ENCODE measurements at regions not wholly inside any gene's neighbourhood (a gene's known extent, or its start where the extent isn't known, plus 50 kb on each side); places are given as distances from the start of the nearest gene placed in this dataset.

- WGBS, 2 experiments (ENCODE audit: extremely low coverage in 1 of 2, insufficient coverage in 1 of 2, insufficient read length in 1 of 2, insufficient replicate concordance in 2 of 2, low coverage in 1 of 2, low lambda C conversion rate in 2 of 2, missing lambda C conversion rate in 1 of 2): 94% methylated on average over 2 of the region's 2 CpGs; no CpG with 5 or more reads in 1 of the 2 experiments
- no peaks in the 10 kb centered on the region for H3K4me1 ChIP-seq (replicated peaks in 1 of 4; ENCODE audit: control insufficient read depth in 3 of 4, insufficient read depth in 4 of 4, low read length in 3 of 4)
- ChIA-PET POLR2A (ENCODE audit: partially characterized antibody) (no interaction called here), CTCF (ENCODE audit: partially characterized antibody) (interaction anchor here (0.8 to 1.5 kb wide), 4 partner anchors 10 to 39 kb away, joined by 3 to 4 read pairs (median 3); no protein-coding TSS in a partner anchor)
- TF ChIP-seq RFX5 (IDR thresholded peaks at IDR 0.05; ENCODE audit: borderline replicate concordance, low read depth, low read length) (no peak), SP4 (IDR thresholded peaks at IDR 0.05; ENCODE audit: low read length) (no peak), TAF1 (IDR thresholded peaks at IDR 0.05; ENCODE audit: low read depth, low read length) (no peak), RNF2 (IDR thresholded peaks at IDR 0.05; ENCODE audit: borderline replicate concordance, low read depth, low read length, missing control alignments, poor library complexity, severe bottlenecking) (no peak)
- no peak overlapping the region for H4K91ac ChIP-seq (replicated peaks; ENCODE audit: insufficient read length, low read length)
- H3K56ac ChIP-seq (replicated peaks; ENCODE audit: insufficient read length, low read depth, low read length): no peak overlapping the region
- no peak overlapping the region for H3K9ac ChIP-seq (replicated peaks in 1 of 4; ENCODE audit: extremely low read depth in 1 of 4, low read depth in 3 of 4, low read length in 3 of 4)
- H4K20me1 ChIP-seq (replicated peaks in 1 of 2; ENCODE audit: control insufficient read depth in 1 of 2, insufficient read depth in 2 of 2, low read length in 2 of 2): no peaks in the 10 kb centered on the region
- FAIRE-seq: no peak
- DNase-seq (ENCODE audit: low read depth in 1 of 2, low spot score in 2 of 2): no peak
- no peak overlapping the region for H4K8ac ChIP-seq (ENCODE audit: extremely low read depth, insufficient read depth, low read length)
- H3K4ac ChIP-seq (replicated peaks; ENCODE audit: insufficient read length, low read depth, low read length): no peak overlapping the region
- H3K14ac ChIP-seq (ENCODE audit: insufficient read length): no peak overlapping the region
- no peaks in the 10 kb centered on the region for H3K9me3 ChIP-seq (ENCODE audit: insufficient read depth in 2 of 2, low read depth in 1 of 2, low read length in 1 of 2)
- H3K79me1 ChIP-seq (ENCODE audit: low read depth, low read length): no peaks in the 10 kb centered on the region
- no peak overlapping the region for H2BK12ac ChIP-seq (ENCODE audit: low read depth, low read length)
- no peak overlapping the region for H4K5ac ChIP-seq (ENCODE audit: insufficient read length, low read depth, low read length)
- no peak overlapping the region for H2AFZ ChIP-seq (ENCODE audit: low read length)
- H2BK15ac ChIP-seq (ENCODE audit: low read length): no peak overlapping the region
- no peak overlapping the region for H3K18ac ChIP-seq (ENCODE audit: extremely low read depth, low read length)
- no peaks in the 10 kb centered on the region for H3K27me3 ChIP-seq (replicated peaks in 1 of 4; ENCODE audit: control insufficient read depth in 3 of 4, extremely low read depth in 1 of 4, insufficient read depth in 3 of 4, low read length in 3 of 4)
- H2BK5ac ChIP-seq (ENCODE audit: low read depth, low read length): no peak overlapping the region
- H3K4me2 ChIP-seq (ENCODE audit: insufficient read depth in 1 of 2, low read depth in 2 of 2, low read length in 2 of 2): no peak overlapping the region
- no peaks in the 10 kb centered on the region for H3K79me2 ChIP-seq (ENCODE audit: control insufficient read depth in 1 of 2, insufficient read depth in 2 of 2, low read length in 2 of 2)
- H2AK5ac ChIP-seq (ENCODE audit: low read depth, low read length): no peak overlapping the region
- no peak overlapping the region for H2BK20ac ChIP-seq (ENCODE audit: low read length)
- no peak overlapping the region for H2BK120ac ChIP-seq (replicated peaks; ENCODE audit: low read depth, low read length)
- no peak overlapping the region for H3K23ac ChIP-seq (ENCODE audit: insufficient read length)
- H3K36me3 ChIP-seq (ENCODE audit: control insufficient read depth in 2 of 4, insufficient read depth in 4 of 4, low read length in 3 of 4): no peaks in the 10 kb centered on the region
- H3K27ac ChIP-seq (ENCODE audit: low read depth, low read length): no peak overlapping the region
- H3K4me3 ChIP-seq (ENCODE audit: extremely low read depth in 1 of 4, insufficient read depth in 2 of 4, low read depth in 3 of 4, low read length in 4 of 4): no peak overlapping the region
- H3K23me2 ChIP-seq (ENCODE audit: low read depth, low read length): 0 out of 2 replicates have a peak, but pooled peaks cover 2% of the 10 kb centered on the region
These were observed 215.8 kb downstream of the KCNS3 start for GRCh38 chr2:18094277-18094676.
